Testis (tissue), 2 donors: ENCODE measurements at regions not wholly inside any gene's neighbourhood (a gene's known extent, or its start where the extent isn't known, plus 50 kb on each side); places are given as distances from the start of the nearest gene placed in this dataset.

ENCODE experiments used
- DNase-seq: peaks from one replicate; pipeline ENCODE4 v3.0.0-alpha.2; 2019
- H3K27ac ChIP-seq, 2 donors: fragments of 200-600 bp; sonication (generic); one replicate each; pipeline ENCODE4 v1.5.1; 2019
- H3K27me3 ChIP-seq: fragments of 200-600 bp; sonication (generic); one replicate; pipeline ENCODE4 v1.5.1; 2019
- H3K36me3 ChIP-seq: fragments of 200-600 bp; sonication (generic); one replicate; pipeline ENCODE4 v1.5.1; 2017; ENCODE audit warnings: low read depth; ENCODE audit errors: missing control alignments
- H3K4me1 ChIP-seq: fragments of 200-600 bp; sonication (generic); one replicate; pipeline ENCODE4 v1.5.1; 2019
- H3K4me3 ChIP-seq, 2 donors: fragments of 200-600 bp; sonication (generic); one replicate each; pipeline ENCODE4 v1.5.1; 2017 to 2019
- H3K9me3 ChIP-seq: fragments of 200-600 bp; sonication (generic); one replicate; pipeline ENCODE4 v1.5.1; 2017
- POLR2A ChIP-seq: fragments of 450-650 bp; IDR thresholded peaks from one replicate; pipeline ENCODE4 v1.6.1; 2017; ENCODE audit warnings: antibody characterized with exemption, mild to moderate bottlenecking, moderate library complexity
- WGBS, 2 donors: methylation state at CpG; one replicate each; pipeline ENCODE4 v1.1.5; 2018; 5-methylcytosine and 5-hydroxymethylcytosine counted together
- intact Hi-C: fragments of 100-400 bp; cut with DNase I; formaldehyde crosslinking; loops from one replicate; pipeline ENCODE4 v1.15.1; 2023; ENCODE audit warnings: low total_unique reads
- TF ChIP-seq, protein P1 (sequence below), 3 experiments: fragments of 450-650 bp in 2 of 3; fragments of 200-600 bp in 1 of 3; sonication (generic) in 1 of 3; IDR thresholded peaks; one replicate each; pipeline ENCODE4 v1.5.1; 2016 to 2019; ENCODE audit warnings: antibody characterized with exemption in 3 of 3, mild to moderate bottlenecking in 2 of 3, moderate library complexity in 1 of 3

- H3K36me3 ChIP-seq = no peaks in the 10 kb centered on the region
- H3K4me3 ChIP-seq = no peak overlapping the region
- DNase-seq = no peak
- intact Hi-C loops = no loop called here
- H3K9me3 ChIP-seq = no peaks in the 10 kb centered on the region
- H3K4me1 ChIP-seq = no peaks in the 10 kb centered on the region
- no peaks in the 10 kb centered on the region for H3K27me3 ChIP-seq
- no peak for TF ChIP-seq POLR2A
- TF ChIP-seq, protein P1, sequence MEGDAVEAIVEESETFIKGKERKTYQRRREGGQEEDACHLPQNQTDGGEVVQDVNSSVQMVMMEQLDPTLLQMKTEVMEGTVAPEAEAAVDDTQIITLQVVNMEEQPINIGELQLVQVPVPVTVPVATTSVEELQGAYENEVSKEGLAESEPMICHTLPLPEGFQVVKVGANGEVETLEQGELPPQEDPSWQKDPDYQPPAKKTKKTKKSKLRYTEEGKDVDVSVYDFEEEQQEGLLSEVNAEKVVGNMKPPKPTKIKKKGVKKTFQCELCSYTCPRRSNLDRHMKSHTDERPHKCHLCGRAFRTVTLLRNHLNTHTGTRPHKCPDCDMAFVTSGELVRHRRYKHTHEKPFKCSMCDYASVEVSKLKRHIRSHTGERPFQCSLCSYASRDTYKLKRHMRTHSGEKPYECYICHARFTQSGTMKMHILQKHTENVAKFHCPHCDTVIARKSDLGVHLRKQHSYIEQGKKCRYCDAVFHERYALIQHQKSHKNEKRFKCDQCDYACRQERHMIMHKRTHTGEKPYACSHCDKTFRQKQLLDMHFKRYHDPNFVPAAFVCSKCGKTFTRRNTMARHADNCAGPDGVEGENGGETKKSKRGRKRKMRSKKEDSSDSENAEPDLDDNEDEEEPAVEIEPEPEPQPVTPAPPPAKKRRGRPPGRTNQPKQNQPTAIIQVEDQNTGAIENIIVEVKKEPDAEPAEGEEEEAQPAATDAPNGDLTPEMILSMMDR (IDR thresholded peaks at IDR 0.05) = no peak
- H3K27ac ChIP-seq = no peak overlapping the region
- 88 to 90% methylated on average over 6 to 7 of the region's 7 CpGs for WGBS, 2 donors
Measured at GRCh38 chr10:124308811-124309210, 109.9 kb downstream of the OAT start.

- no peak for DNase-seq
- intact Hi-C loops = no loop called here
- WGBS, 2 donors = 89 to 96% methylated on average over 12 to 16 of the region's 16 CpGs
Measured at GRCh38 chr10:124308056-124308645, 110.6 kb downstream of the OAT start.

GRCh38 chr10:124307591-124307990 lies 111.1 kb downstream of the OAT start:
- Histone ChIP-seq H3K4me3 (no peak overlapping the region), H3K9me3 (no peaks in the 10 kb centered on the region), H3K27ac (no peak overlapping the region), H3K36me3 (no peaks in the 10 kb centered on the region), H3K4me1 (no peaks in the 10 kb centered on the region), H3K27me3 (no peaks in the 10 kb centered on the region)
- WGBS, 2 donors = 83 to 97% methylated on average over 7 to 17 of the region's 17 CpGs
- DNase-seq = no peak
- TF ChIP-seq POLR2A = no peak
- TF ChIP-seq, protein P1 (IDR thresholded peaks at IDR 0.05) = no peak
- intact Hi-C loops = no loop called here

More at GRCh38 chr10:124308056-124308645, 110.6 kb downstream of the OAT start:
- Histone ChIP-seq H3K27me3 (no peaks in the 10 kb centered on the region), H3K4me1 (no peaks in the 10 kb centered on the region), H3K9me3 (no peaks in the 10 kb centered on the region), H3K27ac (no peak overlapping the region), H3K36me3 (no peaks in the 10 kb centered on the region), H3K4me3 (no peak overlapping the region)
- TF ChIP-seq POLR2A = no peak
- TF ChIP-seq, protein P1 (IDR thresholded peaks at IDR 0.05) = no peak

DNA sequence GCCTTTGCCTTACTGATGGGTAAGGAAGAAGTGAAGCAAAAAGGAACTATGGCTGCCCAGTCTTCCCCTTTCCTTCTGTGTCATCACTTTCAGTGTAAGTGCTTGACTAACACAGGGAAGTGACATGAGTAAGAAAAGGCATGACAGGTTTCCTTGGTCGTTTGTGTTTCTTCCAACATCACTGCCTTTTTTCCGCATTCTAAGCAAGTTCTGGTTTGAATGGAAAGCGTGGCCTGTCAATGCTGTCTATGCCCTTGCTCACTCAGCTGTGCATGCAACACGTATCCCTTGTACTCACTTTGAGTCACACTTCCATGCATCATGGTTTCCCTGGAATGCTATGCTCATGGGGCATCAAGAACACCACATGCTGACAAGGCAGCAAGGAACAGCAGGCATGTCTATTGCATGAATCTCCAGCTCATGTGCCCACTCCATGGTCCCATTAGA lies 111.8 kb downstream of the OAT start:
- WGBS, 2 donors = 81 to 82% methylated on average over 4 of the region's 4 CpGs
- no peak for TF ChIP-seq POLR2A
- TF ChIP-seq, protein P1 (IDR thresholded peaks at IDR 0.05) = no peak
- H3K9me3 ChIP-seq = no peaks in the 10 kb centered on the region
- H3K36me3 ChIP-seq = no peaks in the 10 kb centered on the region
- intact Hi-C loops = no loop called here
- H3K27ac ChIP-seq = no peak overlapping the region
- no peaks in the 10 kb centered on the region for H3K27me3 ChIP-seq
- no peaks in the 10 kb centered on the region for H3K4me1 ChIP-seq
- DNase-seq = no peak
- H3K4me3 ChIP-seq = no peak overlapping the region

GRCh38 chr10:124306520-124306919 lies 112.2 kb downstream of the OAT start:
- DNase-seq = no peak
- TF ChIP-seq, protein P1 (IDR thresholded peaks at IDR 0.05) = no peak
- TF ChIP-seq POLR2A = no peak
- WGBS, 2 donors = 77 to 97% methylated on average over 1 of the region's 1 CpG
- Histone ChIP-seq H3K36me3 (no peaks in the 10 kb centered on the region), H3K9me3 (no peaks in the 10 kb centered on the region), H3K27me3 (no peaks in the 10 kb centered on the region), H3K4me1 (no peaks in the 10 kb centered on the region), H3K4me3 (no peak overlapping the region), H3K27ac (no peak overlapping the region)
- intact Hi-C loops = no loop called here
